PFSK-1 (cell line): ENCODE measurements at regions not wholly inside any gene's neighbourhood (a gene's known extent, or its start where the extent isn't known, plus 50 kb on each side); places are given as distances from the start of the nearest gene placed in this dataset.

Experiments used
- FOXP2 ChIP-seq: optimal IDR thresholded peaks from 2 replicates; pipeline ENCODE3; 2011; ENCODE audit warnings: borderline replicate concordance, control low read depth, inconsistent platforms; ENCODE audit not compliant: insufficient read depth; ENCODE audit errors: extremely low read length, extremely low read depth
- POLR2AphosphoS5 ChIP-seq: IDR thresholded peaks from 2 replicates; pipeline ENCODE4 v1.6.1; 2012; ENCODE audit warnings: low read depth, mild to moderate bottlenecking, control low read depth, low read length, moderate library complexity
- SIN3A ChIP-seq: IDR thresholded peaks from 2 replicates; pipeline ENCODE4 v1.6.1; 2012; ENCODE audit warnings: mild to moderate bottlenecking, low read length, moderate library complexity, borderline replicate concordance; ENCODE audit not compliant: insufficient read depth
- TAF1 ChIP-seq: IDR thresholded peaks from 2 replicates; pipeline ENCODE4 v1.6.1; 2012; ENCODE audit warnings: low read length, control low read depth, borderline replicate concordance; ENCODE audit not compliant: insufficient read depth
- TF ChIP-seq, protein P1 (sequence below), 2 experiments: IDR thresholded peaks; 2 replicates each; pipeline versions ENCODE4 v1.6.1 to v1.8.0; 2011 to 2012; ENCODE audit warnings: low read depth in 2 of 2, low read length in 2 of 2, control low read depth in 1 of 2, inconsistent platforms in 1 of 2, mild to moderate bottlenecking in 1 of 2, moderate library complexity in 1 of 2; ENCODE audit not compliant: insufficient read depth in 1 of 2

DNA sequence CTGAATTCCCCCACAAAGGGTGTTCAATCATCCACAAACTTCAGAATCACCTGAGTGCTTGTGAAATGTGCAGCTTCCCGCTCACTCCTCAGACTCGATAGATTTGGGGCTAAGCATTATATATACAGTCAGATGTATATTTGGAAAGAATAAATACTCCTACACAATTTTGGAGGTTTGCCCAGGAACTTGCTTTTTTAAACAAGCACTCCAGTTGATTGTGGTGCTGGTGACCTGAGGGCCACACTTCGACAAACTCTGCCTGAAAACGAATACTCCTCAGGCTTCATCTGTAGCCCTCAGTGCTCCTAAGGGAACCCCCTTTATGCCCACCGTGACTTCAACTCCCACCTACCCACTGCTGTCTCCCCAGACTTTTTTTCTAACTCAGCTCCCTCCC is 211.6 kb downstream of the INHBA start:
- no peak for TF ChIP-seq SIN3A
- TF ChIP-seq, protein P1, sequence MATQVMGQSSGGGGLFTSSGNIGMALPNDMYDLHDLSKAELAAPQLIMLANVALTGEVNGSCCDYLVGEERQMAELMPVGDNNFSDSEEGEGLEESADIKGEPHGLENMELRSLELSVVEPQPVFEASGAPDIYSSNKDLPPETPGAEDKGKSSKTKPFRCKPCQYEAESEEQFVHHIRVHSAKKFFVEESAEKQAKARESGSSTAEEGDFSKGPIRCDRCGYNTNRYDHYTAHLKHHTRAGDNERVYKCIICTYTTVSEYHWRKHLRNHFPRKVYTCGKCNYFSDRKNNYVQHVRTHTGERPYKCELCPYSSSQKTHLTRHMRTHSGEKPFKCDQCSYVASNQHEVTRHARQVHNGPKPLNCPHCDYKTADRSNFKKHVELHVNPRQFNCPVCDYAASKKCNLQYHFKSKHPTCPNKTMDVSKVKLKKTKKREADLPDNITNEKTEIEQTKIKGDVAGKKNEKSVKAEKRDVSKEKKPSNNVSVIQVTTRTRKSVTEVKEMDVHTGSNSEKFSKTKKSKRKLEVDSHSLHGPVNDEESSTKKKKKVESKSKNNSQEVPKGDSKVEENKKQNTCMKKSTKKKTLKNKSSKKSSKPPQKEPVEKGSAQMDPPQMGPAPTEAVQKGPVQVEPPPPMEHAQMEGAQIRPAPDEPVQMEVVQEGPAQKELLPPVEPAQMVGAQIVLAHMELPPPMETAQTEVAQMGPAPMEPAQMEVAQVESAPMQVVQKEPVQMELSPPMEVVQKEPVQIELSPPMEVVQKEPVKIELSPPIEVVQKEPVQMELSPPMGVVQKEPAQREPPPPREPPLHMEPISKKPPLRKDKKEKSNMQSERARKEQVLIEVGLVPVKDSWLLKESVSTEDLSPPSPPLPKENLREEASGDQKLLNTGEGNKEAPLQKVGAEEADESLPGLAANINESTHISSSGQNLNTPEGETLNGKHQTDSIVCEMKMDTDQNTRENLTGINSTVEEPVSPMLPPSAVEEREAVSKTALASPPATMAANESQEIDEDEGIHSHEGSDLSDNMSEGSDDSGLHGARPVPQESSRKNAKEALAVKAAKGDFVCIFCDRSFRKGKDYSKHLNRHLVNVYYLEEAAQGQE (IDR thresholded peaks at IDR 0.05; ENCODE audit: insufficient read depth in 1 of 2, low read depth in 2 of 2, low read length in 2 of 2): no peak
- no peak for TF ChIP-seq POLR2AphosphoS5
- no peak for TF ChIP-seq TAF1
- TF ChIP-seq FOXP2: no peak
